ENCODE measurements at regions not wholly inside any gene's neighbourhood (a gene's known extent, or its start where the extent isn't known, plus 50 kb on each side); places are given as distances from the start of the nearest gene placed in this dataset.

DNA sequence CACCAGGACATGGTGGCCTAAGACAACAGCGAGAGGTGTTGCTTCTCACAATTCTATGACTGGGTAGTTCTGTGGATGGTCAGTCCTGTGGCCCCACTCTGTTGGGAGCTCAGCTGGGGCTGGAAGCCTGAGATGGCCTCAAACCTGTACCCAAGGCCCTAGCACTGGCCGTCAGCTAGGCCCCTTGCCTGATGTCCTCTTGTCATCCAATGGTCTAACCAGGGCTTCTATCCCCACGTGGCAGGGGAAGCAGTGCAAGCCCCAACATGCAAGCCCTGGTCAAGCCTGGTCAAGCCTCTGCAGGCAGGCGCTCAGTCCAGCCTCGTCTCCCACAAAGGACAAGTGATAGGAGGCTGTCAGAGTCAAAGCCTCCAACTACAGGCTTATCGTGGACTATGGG, 196.5 kb upstream of the CST7 start:
- TF ChIP-seq, protein P1, sequence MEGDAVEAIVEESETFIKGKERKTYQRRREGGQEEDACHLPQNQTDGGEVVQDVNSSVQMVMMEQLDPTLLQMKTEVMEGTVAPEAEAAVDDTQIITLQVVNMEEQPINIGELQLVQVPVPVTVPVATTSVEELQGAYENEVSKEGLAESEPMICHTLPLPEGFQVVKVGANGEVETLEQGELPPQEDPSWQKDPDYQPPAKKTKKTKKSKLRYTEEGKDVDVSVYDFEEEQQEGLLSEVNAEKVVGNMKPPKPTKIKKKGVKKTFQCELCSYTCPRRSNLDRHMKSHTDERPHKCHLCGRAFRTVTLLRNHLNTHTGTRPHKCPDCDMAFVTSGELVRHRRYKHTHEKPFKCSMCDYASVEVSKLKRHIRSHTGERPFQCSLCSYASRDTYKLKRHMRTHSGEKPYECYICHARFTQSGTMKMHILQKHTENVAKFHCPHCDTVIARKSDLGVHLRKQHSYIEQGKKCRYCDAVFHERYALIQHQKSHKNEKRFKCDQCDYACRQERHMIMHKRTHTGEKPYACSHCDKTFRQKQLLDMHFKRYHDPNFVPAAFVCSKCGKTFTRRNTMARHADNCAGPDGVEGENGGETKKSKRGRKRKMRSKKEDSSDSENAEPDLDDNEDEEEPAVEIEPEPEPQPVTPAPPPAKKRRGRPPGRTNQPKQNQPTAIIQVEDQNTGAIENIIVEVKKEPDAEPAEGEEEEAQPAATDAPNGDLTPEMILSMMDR (IDR thresholded peaks at IDR 0.05), result no peak
- no peak for TF ChIP-seq EZH2 (IDR thresholded peaks at IDR 0.05)

All from neural progenitor cell (in vitro differentiated cells).